CD4-positive, alpha-beta T cell (primary cell): ENCODE measurements at regions not wholly inside any gene's neighbourhood (a gene's known extent, or its start where the extent isn't known, plus 50 kb on each side); places are given as distances from the start of the nearest gene placed in this dataset.

Experiments used
- ATAC-seq: fragments of 200-7000 bp; cut with Tn5 transposase; one replicate; pipeline ENCODE4 v1.10.0; 2022; ENCODE audit warnings: mild to moderate bottlenecking; ENCODE audit not compliant: poor library complexity
- CTCF ChIA-PET: fragments of 350-600 bp; sonication (Branson Sonifier 250); formaldehyde crosslinking; loops from one replicate; lab custom pipeline; 2021; ENCODE audit warnings: antibody characterized with exemption, inconsistent platforms; lab: Charles Lee
- POLR2A ChIA-PET: fragments of 350-600 bp; sonication (Branson Sonifier 250); formaldehyde crosslinking; loops from one replicate; lab custom pipeline; 2021; ENCODE audit warnings: antibody characterized with exemption, inconsistent platforms; lab: Charles Lee
- DNase-seq, 14 experiments: peaks; one replicate each; pipeline ENCODE4 v3.0.0-alpha.2; 2013 to 2020; ENCODE audit warnings: mixed read lengths in 2 of 14
- H3K27ac ChIP-seq, 2 donors: one replicate each; pipeline versions ENCODE4 v1.5.1 to v1.7.0; 2013; ENCODE audit warnings: low read length in 2 of 2, low read depth in 1 of 2, mild to moderate bottlenecking in 1 of 2
- H3K27me3 ChIP-seq, 2 experiments: 1 replicate in 1 of 2; 2 replicates in 1 of 2; pipeline versions ENCODE4 v1.6.1 to v1.7.0; 2013; ENCODE audit warnings: low read length in 2 of 2, control low read depth in 1 of 2, mild to moderate bottlenecking in 1 of 2, moderate library complexity in 1 of 2; ENCODE audit not compliant: insufficient read depth in 2 of 2, control insufficient read depth in 1 of 2
- H3K36me3 ChIP-seq: one replicate; pipeline ENCODE4 v1.6.1; 2013; ENCODE audit warnings: low read length, control low read depth; ENCODE audit not compliant: insufficient read depth
- H3K4me1 ChIP-seq: one replicate; pipeline ENCODE4 v1.6.1; 2013; ENCODE audit warnings: low read length, control low read depth; ENCODE audit not compliant: insufficient read depth
- H3K4me3 ChIP-seq: one replicate; pipeline ENCODE4 v1.5.1; 2013; ENCODE audit warnings: mild to moderate bottlenecking, low read length, moderate library complexity
- H3K9me3 ChIP-seq, 2 experiments: 1 replicate in 1 of 2; 2 replicates in 1 of 2; pipeline versions ENCODE4 v1.6.1 to v1.7.0; 2013; ENCODE audit warnings: low read length in 2 of 2, mild to moderate bottlenecking in 2 of 2, control low read depth in 1 of 2, moderate library complexity in 1 of 2; ENCODE audit not compliant: control insufficient read depth in 1 of 2, insufficient read depth in 1 of 2
- H3K27ac Mint-ChIP-seq: one replicate; pipeline ENCODE4 v1.8.0; 2020; ENCODE audit warnings: mixed read lengths
- H3K27me3 Mint-ChIP-seq: one replicate; pipeline ENCODE4 v1.8.0; 2021; ENCODE audit warnings: mixed read lengths
- H3K36me3 Mint-ChIP-seq: one replicate; pipeline ENCODE4 v1.8.0; 2021; ENCODE audit warnings: low read depth, mixed read lengths
- H3K4me1 Mint-ChIP-seq: one replicate; pipeline ENCODE4 v1.8.0; 2021; ENCODE audit warnings: low read depth, mixed read lengths
- H3K4me3 Mint-ChIP-seq: one replicate; pipeline ENCODE4 v1.8.0; 2020; ENCODE audit warnings: mild to moderate bottlenecking, mixed read lengths
- H3K9me3 Mint-ChIP-seq: one replicate; pipeline ENCODE4 v1.8.0; 2020; ENCODE audit warnings: mixed read lengths
- CTCF ChIP-seq: fragments of 200-600 bp; IDR thresholded peaks from one replicate; pipeline ENCODE4 v1.8.0; 2022; ENCODE audit warnings: antibody characterized with exemption, mild to moderate bottlenecking
- intact Hi-C, 2 experiments: fragments of 100-400 bp; cut with DNase I in 1 of 2; cut with micrococcal nuclease in 1 of 2; formaldehyde crosslinking; loops; one replicate each; pipeline versions ENCODE4 v1.15.1 to v1.9.0; 2023 to 2025; cut with DNase I, micrococcal nuclease

GRCh38 chrY:15162211-15162610 lies 637.9 kb downstream of the NLGN4Y start:
- ChIA-PET CTCF (no interaction called here), POLR2A (no interaction called here)
- DNase-seq: no peak
- H3K36me3 ChIP-seq: no peaks in the 10 kb centered on the region
- TF ChIP-seq CTCF: no peak
- H3K4me3 Mint-ChIP-seq: no peak overlapping the region
- H3K27me3 ChIP-seq: no peaks in the 10 kb centered on the region
- H3K4me1 ChIP-seq: no peaks in the 10 kb centered on the region
- H3K36me3 Mint-ChIP-seq: no peaks in the 10 kb centered on the region
- no peak for ATAC-seq
- H3K9me3 ChIP-seq: no peaks in the 10 kb centered on the region
- no peaks in the 10 kb centered on the region for H3K27me3 Mint-ChIP-seq
- H3K27ac ChIP-seq: no peak overlapping the region
- no peaks in the 10 kb centered on the region for H3K9me3 Mint-ChIP-seq
- no peak overlapping the region for H3K27ac Mint-ChIP-seq
- H3K4me3 ChIP-seq: no peak overlapping the region
- H3K4me1 Mint-ChIP-seq: no peaks in the 10 kb centered on the region
- intact Hi-C loops: no loop called here

GRCh38 chrY:15179890-15180289 lies 655.6 kb downstream of the NLGN4Y start:
- Histone ChIP-seq H3K4me1 (no peaks in the 10 kb centered on the region), H3K27ac (no peak overlapping the region), H3K4me3 (no peak overlapping the region), H3K9me3 (no peaks in the 10 kb centered on the region), H3K36me3 (no peaks in the 10 kb centered on the region), H3K27me3 (no peaks in the 10 kb centered on the region)
- ChIA-PET CTCF (no interaction called here), POLR2A (no interaction called here)
- no peak for TF ChIP-seq CTCF
- H3K36me3 Mint-ChIP-seq: no peaks in the 10 kb centered on the region
- intact Hi-C loops: no loop called here
- H3K4me3 Mint-ChIP-seq: no peak overlapping the region
- H3K9me3 Mint-ChIP-seq: peaks cover 2% of the 10 kb centered on the region
- no peaks in the 10 kb centered on the region for H3K4me1 Mint-ChIP-seq
- no peaks in the 10 kb centered on the region for H3K27me3 Mint-ChIP-seq
- no peak for ATAC-seq
- no peak overlapping the region for H3K27ac Mint-ChIP-seq
- DNase-seq: no peak

- Histone ChIP-seq H3K27me3 (no peaks in the 10 kb centered on the region), H3K4me3 (no peak overlapping the region), H3K36me3 (no peaks in the 10 kb centered on the region), H3K27ac (no peak overlapping the region), H3K9me3 (no peaks in the 10 kb centered on the region), H3K4me1 (no peaks in the 10 kb centered on the region)
- H3K9me3 Mint-ChIP-seq: no peaks in the 10 kb centered on the region
- DNase-seq (no peak), ATAC-seq (no peak)
- H3K36me3 Mint-ChIP-seq: no peaks in the 10 kb centered on the region
- CTCF ChIA-PET: no interaction called here
- no peak for TF ChIP-seq CTCF
- intact Hi-C loops: no loop called here
- no peaks in the 10 kb centered on the region for H3K27me3 Mint-ChIP-seq
- no peak overlapping the region for H3K27ac Mint-ChIP-seq
- POLR2A ChIA-PET: no interaction called here
- no peaks in the 10 kb centered on the region for H3K4me1 Mint-ChIP-seq
- H3K4me3 Mint-ChIP-seq: no peak overlapping the region
These were observed 704.7 kb downstream of the NLGN4Y start for GRCh38 chrY:15229056-15229455.
